ENCODE measurements at regions not wholly inside any gene's neighbourhood (a gene's known extent, or its start where the extent isn't known, plus 50 kb on each side); places are given as distances from the start of the nearest gene placed in this dataset.

GRCh38 chr1:177859572-177859971, 110.3 kb downstream of the SEC16B start:
- no peak for TF ChIP-seq CTCF (IDR thresholded peaks at IDR 0.05)
- no peak for TF ChIP-seq POLR2A (IDR thresholded peaks at IDR 0.05)
- no peak for TF ChIP-seq POLR2AphosphoS5 (IDR thresholded peaks at IDR 0.05)
